Stomach (tissue), 4 donors: ENCODE measurements at regions not wholly inside any gene's neighbourhood (a gene's known extent, or its start where the extent isn't known, plus 50 kb on each side); places are given as distances from the start of the nearest gene placed in this dataset.

Experiments used
- CTCF ChIP-seq, 7 experiments: fragments of 450-650 bp in 4 of 7; fragments of 200-600 bp in 3 of 7; sonication (generic) in 3 of 7; IDR thresholded peaks; one replicate each; pipeline ENCODE4 v1.5.1; 2016 to 2019; ENCODE audit warnings: antibody characterized with exemption in 7 of 7, control low read depth in 2 of 7, mild to moderate bottlenecking in 1 of 7
- EP300 ChIP-seq: sonication (generic); formaldehyde crosslinking; IDR thresholded peaks from one replicate; pipeline ENCODE4 v1.6.1; 2017; ENCODE audit warnings: antibody characterized with exemption
- POLR2AphosphoS5 ChIP-seq, 3 donors: sonication (generic); formaldehyde crosslinking; IDR thresholded peaks; one replicate each; pipeline ENCODE4 v1.6.1; 2016; ENCODE audit warnings: antibody characterized with exemption in 3 of 3

GRCh38 chr9:115551396-115551795 lies 433.4 kb upstream of the TNC start:
- TF ChIP-seq CTCF (IDR thresholded peaks at IDR 0.05) (no peak), POLR2AphosphoS5 (IDR thresholded peaks at IDR 0.05) (no peak), EP300 (no peak)
